Posterior vena cava (tissue), 2 donors: ENCODE measurements at regions not wholly inside any gene's neighbourhood (a gene's known extent, or its start where the extent isn't known, plus 50 kb on each side); places are given as distances from the start of the nearest gene placed in this dataset.
A peak's percentile ranks its signal among the peaks of the same experiment; 100 is the strongest.

ENCODE experiments used
- DNase-seq: peaks from one replicate; pipeline ENCODE4 v3.0.0-alpha.2; 2020; ENCODE audit warnings: low spot score
- intact Hi-C, 2 donors: fragments of 100-400 bp; cut with DNase I; formaldehyde crosslinking; loops; one replicate each; pipeline versions ENCODE4 v1.14.1 to v1.14.2; 2022 to 2023
- donor health status: DM: yes; HTN: yes; CAD: no.
- donor health status: DM: yes; HTN: yes; CAD: no.

DNA sequence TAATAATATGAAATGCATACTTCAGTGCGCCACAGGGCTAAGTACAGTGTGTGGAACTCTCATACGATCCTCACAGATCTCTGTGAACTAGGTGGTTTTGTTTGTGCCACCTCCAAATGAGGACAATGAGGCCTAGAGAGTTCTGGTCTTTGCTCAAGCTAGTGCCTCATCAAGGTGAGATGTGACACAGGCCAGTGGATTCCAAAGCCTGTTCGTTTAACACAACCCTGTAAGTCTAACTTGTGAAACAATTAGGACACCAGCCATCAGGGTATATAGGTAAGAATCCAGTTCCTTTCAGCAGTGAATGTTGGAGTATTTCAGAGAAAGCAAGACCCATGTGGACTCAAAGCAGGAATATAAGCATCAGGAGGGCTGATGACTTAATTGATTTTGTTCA, 130.7 kb upstream of the GAS1 start:
- intact Hi-C loops: no loop called here
- DNase-seq: no peak

DNA sequence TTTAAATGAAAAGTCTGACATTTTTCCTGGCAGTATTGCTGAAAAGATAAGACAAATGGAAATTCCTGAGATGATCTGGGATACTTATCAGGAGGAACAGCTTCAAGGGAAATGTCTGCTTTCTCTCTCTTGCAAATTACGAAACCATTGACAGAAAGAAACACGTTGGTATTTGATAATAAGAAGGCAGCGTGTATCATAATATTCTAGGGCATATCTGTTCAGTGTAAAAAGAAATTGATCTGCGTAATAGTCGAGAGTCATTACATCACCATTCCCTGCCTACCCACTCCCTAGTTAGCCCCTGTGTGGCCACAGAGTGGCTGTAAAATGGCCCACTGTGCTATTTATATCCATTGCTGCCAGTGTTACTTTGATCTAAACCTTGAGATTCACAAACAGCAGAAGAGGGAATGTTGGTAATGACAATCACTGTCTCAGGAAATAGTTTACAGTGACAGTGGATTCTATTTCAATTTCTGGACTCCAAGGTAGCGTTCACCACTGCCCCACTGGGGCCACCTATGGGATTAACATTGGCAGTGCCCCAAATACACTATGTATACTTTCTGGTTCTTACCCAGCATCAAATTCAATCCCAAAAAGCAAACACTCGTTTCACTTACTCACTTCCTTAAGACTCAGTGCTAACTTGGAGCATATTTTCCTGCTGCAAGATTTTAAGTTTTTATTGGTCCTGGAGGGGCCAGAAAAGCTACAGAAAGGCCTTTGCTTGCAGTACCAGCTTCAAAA, 133.4 kb upstream of the GAS1 start:
- DNase-seq: no peak
- intact Hi-C loops: no loop called here

DNA sequence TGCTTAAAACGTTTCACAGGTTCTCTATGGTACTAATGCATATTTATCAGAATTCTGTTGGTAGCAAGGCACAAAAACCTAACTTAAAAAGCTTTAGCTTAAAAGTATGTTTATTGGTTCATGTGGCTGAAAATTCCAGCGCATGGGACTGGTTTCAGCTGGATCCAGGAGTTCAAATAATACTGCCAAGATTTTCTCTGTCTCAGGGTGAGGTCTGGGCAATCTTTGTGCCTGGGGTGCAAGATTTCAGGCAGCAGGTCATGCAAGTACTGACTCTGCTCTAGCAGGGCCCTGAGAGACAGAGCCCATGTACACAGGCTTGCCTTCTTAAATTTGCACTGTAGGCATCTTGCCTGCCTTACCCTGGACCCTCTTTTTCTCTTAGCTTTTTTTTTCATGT, 134.2 kb upstream of the GAS1 start:
- intact Hi-C loops: no loop called here
- no peak for DNase-seq

DNA sequence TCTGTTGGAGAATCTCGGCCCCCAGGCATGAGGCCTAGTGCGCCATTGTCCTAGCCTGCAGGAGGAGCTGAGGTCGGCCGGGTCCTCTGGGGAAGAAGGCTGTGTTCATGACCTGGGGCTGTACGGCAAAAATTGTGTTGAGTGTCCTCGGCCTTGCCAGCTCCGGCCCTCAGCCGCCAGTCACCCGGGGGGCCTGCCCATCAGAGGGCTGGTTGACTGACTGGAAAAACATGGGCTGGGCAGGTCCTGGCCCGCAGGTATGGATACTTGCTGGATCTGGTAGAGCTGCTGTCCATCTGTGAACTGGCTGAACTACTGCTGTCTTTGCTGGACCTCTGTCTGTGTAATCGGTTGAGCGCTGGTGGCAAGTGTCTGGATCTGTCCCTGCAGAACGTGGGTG, 136.7 kb upstream of the GAS1 start:
- no peak for DNase-seq
- intact Hi-C loops: no loop called here

DNA sequence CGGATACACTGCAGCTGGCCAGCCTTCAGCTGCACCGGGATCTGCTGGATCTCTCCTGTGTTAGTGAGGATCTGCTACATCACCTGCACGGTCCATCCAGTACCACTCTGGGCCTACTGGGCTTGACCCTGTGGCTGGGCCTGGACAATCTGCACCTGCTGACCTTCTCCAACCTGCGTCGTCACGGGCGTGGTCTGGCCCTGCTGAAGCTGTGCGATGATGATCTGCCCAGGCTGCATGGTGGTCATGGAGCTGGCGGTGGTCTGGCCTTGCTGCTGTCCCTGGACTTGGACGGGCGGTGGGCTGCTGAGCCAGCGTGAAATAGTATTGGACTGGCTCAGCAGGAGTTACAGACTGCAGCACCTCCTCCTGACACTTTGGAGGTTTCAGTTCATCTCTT, 137.1 kb upstream of the GAS1 start:
- no peak for DNase-seq
- intact Hi-C loops: no loop called here

DNA sequence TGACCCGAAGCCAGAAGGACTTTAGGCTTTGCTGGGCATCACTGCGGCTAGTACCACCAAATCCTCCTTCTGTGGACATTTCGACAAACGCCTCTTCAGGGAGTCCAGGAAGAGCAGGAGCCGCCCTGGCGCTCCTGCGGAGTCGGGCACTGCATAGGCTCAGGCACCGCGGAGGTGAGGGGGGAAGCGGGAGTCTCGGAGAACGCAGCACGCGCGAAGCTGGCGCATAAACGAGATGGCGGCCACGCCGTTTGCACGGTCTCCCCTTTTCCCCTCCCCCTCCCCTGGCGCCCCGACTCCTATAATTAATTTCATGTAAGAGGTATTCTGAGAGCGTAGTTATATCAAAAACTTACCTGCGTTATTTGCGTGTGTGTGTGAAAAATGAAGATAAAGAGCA, 137.8 kb upstream of the GAS1 start:
- intact Hi-C loops: no loop called here
- DNase-seq: no peak

DNA sequence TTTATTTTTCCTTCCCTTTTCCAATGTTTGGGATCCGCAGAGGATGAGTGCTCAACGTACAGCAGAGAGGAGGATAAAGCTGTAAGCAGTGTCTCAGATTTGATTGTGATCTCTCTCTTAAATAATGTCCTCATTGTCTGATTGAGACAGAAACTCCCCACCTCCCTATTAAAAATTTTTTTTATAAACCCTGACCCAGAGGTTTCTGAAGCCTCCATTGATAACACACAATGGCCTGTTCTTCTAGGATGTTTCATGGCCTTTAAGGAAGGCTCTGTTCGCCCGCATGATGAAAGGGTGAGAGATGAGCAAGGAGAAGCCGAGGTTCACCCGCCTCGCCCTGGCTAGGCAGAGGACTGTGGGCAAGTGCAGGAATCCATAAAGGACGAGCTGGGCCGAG, 138.2 kb upstream of the GAS1 start:
- intact Hi-C loops: no loop called here
- no peak for DNase-seq

DNA sequence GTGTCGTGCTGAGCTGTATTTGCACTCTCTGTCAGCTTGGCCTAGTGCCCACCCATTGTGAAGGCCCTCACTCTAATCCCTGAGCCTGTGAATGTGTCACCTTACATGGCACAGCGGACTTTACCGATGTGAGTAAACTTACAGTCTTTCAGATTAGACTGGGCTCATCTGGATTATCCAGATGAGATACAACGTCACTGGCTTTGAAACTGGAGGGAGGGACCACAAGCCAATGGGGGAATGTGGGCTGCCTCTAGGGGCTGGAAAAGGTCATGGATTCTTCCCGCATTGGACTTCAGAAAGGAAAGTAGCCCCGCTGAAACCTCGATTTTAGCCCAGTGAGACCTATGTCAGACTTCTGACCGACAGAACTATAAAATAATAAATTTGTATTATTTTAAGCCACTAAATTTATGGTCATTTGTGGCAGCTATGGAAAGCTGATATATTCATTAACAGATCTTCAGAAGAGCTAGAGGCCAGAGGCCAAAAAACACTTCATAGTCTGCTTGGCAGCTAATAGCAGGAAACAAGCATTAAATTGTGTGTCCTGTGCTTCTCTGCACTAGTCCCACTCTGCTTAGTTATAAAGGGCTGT, 139.0 kb upstream of the GAS1 start:
- no peak for DNase-seq

DNA sequence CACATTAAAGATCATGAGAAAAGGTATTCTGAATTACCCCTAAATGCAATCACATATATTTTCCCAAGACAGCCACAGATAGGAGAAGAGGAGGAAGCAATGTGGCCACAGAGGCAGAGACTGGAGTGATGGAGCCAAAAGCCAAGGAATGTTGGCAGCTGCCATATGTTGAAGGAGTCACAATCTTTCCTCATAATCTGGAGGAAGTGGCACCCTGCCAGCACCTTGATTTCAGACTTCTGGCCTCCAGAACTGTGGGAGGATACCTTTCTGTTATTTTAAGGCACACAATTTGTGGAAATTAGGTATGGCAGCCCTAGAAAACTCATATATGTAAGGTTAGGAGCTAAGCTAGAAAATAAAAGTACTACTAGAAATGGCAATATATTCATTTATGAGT, 139.9 kb upstream of the GAS1 start:
- intact Hi-C loops: no loop called here
- DNase-seq: peak; percentile 83

More for the DNA sequence above, 139.0 kb upstream of the GAS1 start:
- intact Hi-C loops: no loop called here

DNA sequence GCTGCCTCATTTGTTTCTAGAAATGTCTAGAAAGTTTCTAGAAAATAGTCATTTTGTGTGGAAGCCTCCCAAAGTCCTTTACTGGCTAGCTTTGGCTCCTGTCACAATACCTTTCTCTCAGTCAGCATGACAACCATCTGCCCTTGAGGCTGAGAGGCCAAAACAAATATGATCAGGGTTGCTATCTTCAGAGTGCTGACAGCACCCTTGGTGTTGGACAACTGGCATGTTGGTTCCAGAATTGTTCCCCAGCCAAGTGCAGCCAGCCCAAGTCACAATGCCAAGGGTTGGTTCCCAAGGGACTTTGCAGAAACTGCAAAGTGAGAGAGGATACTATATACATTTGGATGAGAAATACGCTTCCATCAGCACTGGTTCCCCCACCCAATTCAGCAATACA, 140.9 kb upstream of the GAS1 start:
- DNase-seq: no peak
- intact Hi-C loops: no loop called here

DNA sequence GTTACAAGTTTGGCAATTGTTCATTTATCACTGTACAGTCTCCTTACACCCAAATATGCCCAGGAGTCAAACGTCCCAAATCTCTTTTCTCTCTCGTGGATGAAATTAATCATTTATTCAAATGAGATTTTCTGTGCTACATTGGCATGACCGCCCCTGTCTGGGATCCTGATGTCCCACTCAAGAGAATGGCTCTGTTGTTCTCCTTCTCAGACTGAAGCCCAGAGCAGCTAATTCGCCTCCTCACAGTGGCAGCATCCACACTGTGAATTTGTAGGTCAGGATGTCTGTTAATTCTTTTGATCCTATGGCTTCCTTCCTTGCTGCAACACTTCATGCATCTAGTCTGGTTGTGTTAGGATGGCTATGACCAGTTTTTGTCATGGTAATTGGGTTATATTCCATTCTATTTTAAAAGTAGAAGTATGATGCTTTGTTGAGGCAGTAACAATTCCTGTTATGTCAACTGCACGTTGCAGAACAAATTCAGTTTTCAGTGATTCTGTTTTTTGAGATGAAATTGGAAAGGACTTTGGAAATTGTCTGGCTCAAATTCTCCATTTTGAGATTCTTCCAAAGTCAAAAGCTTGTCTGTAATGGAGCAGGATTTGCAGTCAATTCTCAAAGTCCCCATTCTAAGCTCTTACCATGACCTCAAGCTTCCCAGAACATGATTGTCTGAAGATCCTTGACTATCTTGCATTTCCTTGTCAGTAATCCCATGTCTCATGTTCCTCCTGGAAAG, 141.5 kb upstream of the GAS1 start:
- intact Hi-C loops: no loop called here
- DNase-seq: no peak

DNA sequence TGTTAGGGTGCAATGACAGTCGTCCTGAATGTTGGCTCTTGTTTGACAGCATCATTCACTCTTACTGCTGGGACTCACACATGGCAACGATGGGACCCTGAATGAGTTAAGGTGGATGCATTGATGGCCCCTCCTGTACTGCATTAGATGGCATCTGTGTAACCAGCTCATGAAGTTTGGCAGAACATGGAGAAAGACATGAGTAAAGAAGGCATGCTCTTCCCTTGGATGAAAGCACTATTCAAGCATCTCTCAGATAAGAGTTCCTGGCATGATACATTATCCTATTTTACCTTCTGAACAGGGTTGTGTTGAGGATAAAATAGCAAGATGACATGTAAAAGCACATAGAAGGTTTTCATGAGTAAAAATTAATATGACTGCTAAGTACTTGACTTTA, 142.2 kb upstream of the GAS1 start:
- no peak for DNase-seq
- intact Hi-C loops: no loop called here

DNA sequence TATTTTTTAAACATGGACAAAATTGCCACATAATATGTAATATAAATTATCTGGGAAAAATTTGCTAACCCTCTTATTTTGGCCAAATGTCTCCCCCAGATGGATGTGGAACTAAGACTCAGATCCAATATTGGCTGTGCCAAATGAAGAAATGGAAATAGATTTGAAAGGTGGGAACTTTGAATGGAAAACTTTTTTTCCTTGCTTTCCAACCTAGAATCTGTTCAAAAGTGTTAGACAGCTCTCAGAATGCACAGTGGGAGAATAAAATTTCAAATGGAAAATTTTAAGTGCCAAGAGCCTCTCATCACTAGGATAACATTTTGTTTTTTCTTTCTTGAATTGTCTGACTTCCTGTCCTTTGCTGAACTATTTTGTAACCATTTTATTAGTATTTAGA, 142.6 kb upstream of the GAS1 start:
- DNase-seq: no peak
- intact Hi-C loops: no loop called here

DNA sequence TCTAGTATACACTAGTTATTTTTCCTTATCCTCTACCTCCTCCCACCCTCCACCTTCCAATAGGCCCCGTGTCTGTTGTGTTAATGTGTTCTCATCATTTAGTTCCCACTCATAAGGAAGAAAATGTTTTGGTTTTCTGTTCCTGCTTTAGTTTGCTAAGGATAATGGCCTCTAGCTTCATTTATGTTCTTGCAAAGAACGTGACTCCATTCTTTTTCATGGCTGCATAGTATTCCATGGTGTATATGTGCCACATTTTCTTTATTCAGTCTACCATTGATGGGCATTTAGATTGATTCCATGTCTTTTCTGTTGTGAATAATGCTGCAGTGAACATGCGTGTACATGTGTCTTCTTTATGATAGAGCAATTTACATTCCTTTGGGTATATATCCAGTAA, 146.5 kb upstream of the GAS1 start:
- DNase-seq: no peak
- intact Hi-C loops: no loop called here

DNA sequence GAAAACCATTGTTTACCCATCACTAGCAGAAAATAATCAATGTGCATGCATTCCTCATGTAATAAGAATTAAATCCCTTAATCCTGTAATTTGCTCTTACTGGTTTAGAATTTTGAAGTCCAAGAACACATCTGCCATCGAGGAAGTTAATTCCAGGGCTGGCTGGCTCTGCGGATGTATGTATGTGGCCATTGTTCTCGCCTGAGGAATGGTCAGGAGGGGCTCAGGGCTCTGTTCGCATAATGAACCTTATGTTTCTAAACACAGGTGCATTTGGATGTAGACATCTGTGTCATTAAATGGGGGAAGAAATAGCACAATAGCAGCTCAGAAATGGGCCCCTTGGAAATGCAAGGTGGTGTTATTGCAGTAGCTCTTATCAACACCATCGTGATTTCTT, 148.6 kb upstream of the GAS1 start:
- intact Hi-C loops: no loop called here
- DNase-seq: no peak

DNA sequence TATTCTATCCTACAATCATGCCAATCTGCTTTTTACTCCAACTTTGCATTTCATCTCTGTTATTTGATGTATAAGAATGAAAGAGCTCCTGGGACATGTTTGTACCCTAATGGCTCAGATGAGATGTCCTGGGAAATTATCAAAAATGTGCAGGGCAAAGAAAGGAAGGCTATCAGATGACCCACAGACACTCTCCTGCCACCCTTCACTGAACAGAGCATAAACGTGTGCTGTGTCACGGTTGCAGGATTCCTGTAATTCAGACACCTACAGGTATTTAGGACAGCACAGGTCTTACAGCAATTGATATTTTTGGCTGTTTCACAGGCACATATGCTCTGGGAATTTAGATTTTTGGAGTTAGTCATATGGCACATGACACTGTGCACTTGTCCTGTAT, 149.2 kb upstream of the GAS1 start:
- DNase-seq: no peak
- intact Hi-C loops: no loop called here

DNA sequence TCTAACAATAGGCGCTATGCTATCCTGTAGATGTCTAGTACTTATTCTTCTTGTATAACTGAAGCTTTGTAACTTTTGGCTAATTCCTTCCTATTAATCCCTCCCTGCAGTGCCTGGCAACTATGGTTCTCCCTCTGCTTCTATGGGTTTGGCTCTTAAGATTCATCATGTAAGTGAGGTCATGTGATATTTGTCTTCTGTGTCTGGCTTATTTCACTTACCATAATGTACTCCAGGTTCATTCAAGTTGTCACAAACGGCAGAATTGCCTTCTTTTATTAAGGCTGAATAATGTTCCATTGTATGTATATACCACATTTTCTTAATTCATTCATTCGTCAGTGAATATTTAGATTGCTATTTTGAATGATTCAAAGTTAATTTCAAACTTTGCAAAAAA, 149.9 kb upstream of the GAS1 start:
- intact Hi-C loops: no loop called here
- DNase-seq: no peak

DNA sequence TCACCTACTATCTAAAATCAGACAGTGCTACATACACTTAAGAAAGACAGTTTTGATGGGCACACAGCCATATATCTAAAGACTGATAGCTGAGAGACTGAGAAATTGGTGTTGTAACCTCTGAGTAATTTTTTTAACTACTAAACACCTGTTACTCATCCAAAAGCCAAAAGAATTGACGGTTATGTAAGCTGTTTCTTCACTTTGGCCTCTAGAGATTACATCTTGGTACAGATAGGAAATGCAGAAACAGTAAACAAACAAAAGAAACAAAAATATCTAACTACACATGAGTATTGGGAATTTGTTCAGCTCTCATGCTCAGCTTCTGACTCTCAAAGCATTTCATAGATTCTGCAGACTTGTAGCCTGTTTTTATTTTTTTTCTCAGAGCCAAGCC, 152.1 kb upstream of the GAS1 start:
- intact Hi-C loops: no loop called here
- no peak for DNase-seq

DNA sequence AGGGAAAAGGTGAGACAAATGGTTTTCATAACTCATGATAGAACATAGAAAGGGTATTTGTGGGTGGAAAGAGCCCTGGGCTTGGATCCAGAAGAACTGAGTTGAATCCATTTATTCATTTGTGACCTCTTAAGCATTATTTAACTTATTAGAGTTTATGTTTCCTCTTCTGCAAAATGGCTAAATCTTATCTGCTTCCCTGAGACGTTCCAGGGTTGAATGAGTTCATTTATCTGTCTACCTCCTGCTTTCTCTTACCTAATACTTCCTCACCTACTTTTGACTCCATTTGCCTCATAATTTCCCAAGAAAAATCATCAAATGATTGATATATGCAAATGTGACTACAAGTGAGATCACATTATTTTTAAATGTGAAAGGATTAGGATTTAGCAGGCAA, 152.7 kb upstream of the GAS1 start:
- DNase-seq: no peak
- intact Hi-C loops: no loop called here

DNA sequence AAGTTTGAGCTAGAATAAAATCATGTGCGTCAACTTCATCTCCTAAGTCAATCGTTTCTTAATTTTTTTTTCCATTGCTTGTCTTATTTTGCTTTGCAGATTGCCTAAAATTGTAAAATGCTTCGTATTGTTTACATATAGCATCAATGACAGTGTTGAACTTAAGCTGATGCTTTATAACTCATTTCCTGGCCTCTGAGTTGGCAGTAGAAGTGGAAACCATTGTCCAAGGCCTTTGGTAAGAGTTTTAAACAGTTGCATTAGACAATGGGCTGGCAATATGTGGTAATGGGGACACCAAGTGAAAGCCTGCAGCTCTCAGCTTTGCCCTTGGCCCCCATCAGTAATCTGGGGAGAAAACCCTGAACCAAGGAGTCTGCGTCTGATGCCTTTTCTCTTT, 154.8 kb upstream of the GAS1 start:
- DNase-seq: no peak
- intact Hi-C loops: no loop called here

DNA sequence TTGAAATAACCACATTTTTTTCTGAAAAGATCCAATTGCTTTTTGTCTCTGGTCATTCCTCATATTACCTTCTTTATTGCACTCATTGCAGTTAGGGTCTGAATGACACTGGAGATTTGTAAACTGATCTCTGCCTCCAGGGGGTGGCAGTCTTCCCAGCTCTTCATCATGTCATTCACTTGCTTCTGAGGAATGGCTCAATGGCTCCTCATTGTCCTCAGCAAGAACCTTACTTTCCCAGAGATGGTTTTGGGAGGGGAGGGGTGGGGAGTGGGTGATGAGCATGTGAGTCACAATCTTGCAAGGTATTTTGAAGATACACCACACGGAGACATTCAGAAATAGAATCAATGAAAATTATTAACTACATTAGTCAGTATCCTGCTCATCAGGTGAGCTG, 159.8 kb upstream of the GAS1 start:
- DNase-seq: no peak
- intact Hi-C loops: no loop called here
